HG02763 (cell line): ENCODE measurements at regions not wholly inside any gene's neighbourhood (a gene's known extent, or its start where the extent isn't known, plus 50 kb on each side); places are given as distances from the start of the nearest gene placed in this dataset.

Source experiments
- ATAC-seq: cut with Tn5 transposase; IDR thresholded peaks from one replicate; pipeline ENCODE4 v1.9.1; 2021; ENCODE audit warnings: mild to moderate bottlenecking, moderate library complexity; ENCODE audit not compliant: unreplicated experiment

- no peak for ATAC-seq
Measured at GRCh38 chr1:175865041-175865766, 121.8 kb upstream of the TNR start.

- ATAC-seq: no peak
Measured at GRCh38 chr1:175864625-175865024, 121.2 kb upstream of the TNR start.

GRCh38 chr1:175864183-175864582, 120.8 kb upstream of the TNR start:
- no peak for ATAC-seq

GRCh38 chr1:175863299-175864050, 120.1 kb upstream of the TNR start:
- no peak for ATAC-seq

GRCh38 chr1:175862408-175862807, 119.0 kb upstream of the TNR start:
- ATAC-seq: no peak

GRCh38 chr1:175861626-175862367, 118.4 kb upstream of the TNR start:
- no peak for ATAC-seq

GRCh38 chr1:175857756-175858155, 114.4 kb upstream of the TNR start:
- ATAC-seq: no peak

GRCh38 chr1:175853681-175854080, 110.3 kb upstream of the TNR start:
- ATAC-seq: no peak

- no peak for ATAC-seq
Measured at GRCh38 chr1:175851749-175852148, 108.4 kb upstream of the TNR start.

- no peak for ATAC-seq
Measured at GRCh38 chr1:175848329-175848728, 104.9 kb upstream of the TNR start.

GRCh38 chr1:175845985-175846384, 102.6 kb upstream of the TNR start:
- no peak for ATAC-seq

- no peak for ATAC-seq
Measured at GRCh38 chr1:175845338-175845737, 101.9 kb upstream of the TNR start.

GRCh38 chr1:175844877-175845276, 101.5 kb upstream of the TNR start:
- no peak for ATAC-seq

GRCh38 chr1:175842550-175842949, 99.2 kb upstream of the TNR start:
- no peak for ATAC-seq

- no peak for ATAC-seq
Measured at GRCh38 chr1:175841738-175842187, 98.4 kb upstream of the TNR start.

- ATAC-seq: no peak
Measured at GRCh38 chr1:175840787-175841186, 97.4 kb upstream of the TNR start.

GRCh38 chr1:175839779-175840669, 96.6 kb upstream of the TNR start:
- no peak for ATAC-seq

GRCh38 chr1:175834597-175834996, 91.2 kb upstream of the TNR start:
- no peak for ATAC-seq

GRCh38 chr1:175833951-175834350, 90.6 kb upstream of the TNR start:
- ATAC-seq: no peak

GRCh38 chr1:175833502-175833901, 90.1 kb upstream of the TNR start:
- ATAC-seq: no peak

- no peak for ATAC-seq
Measured at GRCh38 chr1:175830500-175830899, 87.1 kb upstream of the TNR start.
